HuH-7 (cell line): ENCODE measurements at regions not wholly inside any gene's neighbourhood (a gene's known extent, or its start where the extent isn't known, plus 50 kb on each side); places are given as distances from the start of the nearest gene placed in this dataset.
"Not testable (repeated sequence)": the region's sequence is repeated elsewhere in the genome, so short reads cannot be mapped to it uniquely, and the experiment has no call there.

Experiments used
- DNase-seq: peaks from one replicate; pipeline ENCODE4 v3.0.0; 2011; ENCODE audit warnings: low spot score

DNA sequence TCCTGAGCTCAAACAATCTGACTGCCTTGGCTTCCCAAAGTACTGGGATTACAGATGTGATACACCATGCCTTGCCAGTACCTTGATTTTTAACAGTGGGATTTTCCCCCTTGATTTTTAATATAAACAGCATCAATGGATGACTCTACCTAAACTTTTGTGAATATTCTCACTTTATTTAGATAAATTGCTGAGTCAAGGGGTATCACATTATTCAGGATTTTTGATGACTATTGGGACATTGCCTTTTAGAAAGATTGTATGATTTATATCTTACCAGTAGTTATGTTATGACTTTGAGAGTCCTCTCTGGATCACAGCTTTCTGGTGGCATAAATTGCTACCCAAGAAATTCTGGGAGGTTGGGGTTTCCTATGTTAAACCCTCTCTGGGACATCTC is 112.5 kb upstream of the SPAG17 start:
- no peak for DNase-seq

DNA sequence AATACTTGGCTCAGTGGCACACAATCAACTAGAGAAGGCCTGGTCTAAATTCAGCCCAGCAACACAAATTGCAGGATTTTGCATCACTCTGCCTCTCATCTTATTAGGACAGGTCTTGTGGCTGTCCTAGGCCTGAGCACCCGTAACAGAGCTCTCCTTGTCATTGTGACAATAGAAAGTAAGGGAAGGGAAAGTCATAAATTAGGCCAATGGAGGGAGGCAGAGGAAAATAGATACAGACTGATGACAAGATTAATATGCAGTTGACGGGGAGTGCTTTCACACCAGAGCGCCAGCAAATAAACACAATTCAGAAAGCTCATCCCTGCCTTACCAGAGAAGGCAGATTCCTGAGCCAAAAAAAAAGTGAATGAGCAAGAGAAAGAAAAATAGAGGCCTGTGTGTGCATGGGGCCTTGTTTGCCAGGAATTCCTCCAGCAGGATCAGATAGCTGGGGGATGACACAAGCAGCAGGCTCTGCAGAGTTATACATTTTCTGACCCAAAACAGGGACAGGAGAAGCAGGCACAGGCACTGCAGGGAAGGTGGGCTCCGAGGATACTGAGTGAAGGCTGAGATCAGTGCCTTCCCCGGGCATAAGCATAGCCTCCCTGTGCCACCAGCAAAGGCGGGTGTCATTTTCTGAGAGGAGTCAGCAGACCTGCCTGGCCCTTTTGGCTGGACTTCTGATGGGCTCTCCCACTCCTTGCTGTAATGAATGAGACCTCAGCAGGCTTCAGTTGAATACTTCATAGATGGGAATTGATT is 110.0 kb upstream of the SPAG17 start:
- no peak for DNase-seq

DNA sequence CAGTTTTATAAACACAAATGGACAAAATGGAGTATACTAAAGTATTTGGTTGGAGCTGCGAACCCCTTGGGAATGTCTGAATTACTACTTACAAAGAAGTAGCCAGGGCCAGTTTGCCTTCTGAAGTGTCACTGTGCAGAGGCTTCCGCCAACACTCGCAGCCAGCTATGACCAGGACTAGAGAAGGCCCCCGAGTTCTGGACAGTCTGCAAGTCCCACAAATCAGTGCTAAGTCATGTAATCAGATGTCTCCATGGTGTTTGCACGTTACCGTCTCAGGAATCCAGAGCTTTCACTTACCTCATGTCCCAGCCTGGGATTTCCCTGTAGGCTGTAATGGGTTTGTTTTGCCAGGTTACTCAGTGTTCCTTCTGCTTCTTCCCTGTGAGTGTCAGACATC is 106.6 kb upstream of the SPAG17 start:
- no peak for DNase-seq

DNA sequence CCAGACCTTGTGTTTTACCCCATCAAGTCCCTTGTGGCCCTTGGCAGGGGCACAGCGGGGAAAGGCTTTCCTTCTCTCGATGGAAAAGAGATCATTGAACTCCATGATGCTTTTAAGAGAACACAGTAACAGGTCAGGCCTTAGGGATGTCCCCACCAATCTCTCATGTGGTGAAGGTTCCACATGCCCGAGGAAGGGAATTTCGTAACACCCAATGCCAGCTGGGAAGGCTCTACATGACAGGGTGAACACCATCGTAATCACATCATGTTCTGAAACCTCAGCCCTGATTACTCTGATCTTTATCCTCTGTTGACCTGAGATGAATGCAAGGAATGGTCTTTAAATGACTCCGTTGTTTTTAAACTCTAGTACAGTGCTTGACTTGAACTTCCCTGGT is 105.5 kb upstream of the SPAG17 start:
- no peak for DNase-seq

DNA sequence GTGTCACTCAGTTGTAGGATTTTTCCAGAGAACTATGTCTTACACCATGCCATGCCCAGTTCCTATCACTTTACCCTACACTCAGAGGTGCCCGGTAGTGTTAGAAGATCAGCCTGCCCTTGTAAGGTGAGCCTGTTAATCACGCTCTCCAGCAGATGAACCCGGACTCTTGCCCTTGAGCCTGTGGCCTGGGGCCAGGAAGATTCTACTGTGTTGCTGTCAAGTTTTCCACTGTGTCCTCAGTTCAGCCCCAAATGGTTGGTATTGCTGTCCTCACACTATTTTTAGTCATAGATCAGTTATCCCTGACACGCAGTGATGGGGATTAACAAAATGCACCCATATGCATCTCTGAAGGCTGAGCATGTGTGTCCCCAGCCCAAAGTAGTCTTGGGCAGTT is 105.0 kb upstream of the SPAG17 start:
- DNase-seq = no peak

DNA sequence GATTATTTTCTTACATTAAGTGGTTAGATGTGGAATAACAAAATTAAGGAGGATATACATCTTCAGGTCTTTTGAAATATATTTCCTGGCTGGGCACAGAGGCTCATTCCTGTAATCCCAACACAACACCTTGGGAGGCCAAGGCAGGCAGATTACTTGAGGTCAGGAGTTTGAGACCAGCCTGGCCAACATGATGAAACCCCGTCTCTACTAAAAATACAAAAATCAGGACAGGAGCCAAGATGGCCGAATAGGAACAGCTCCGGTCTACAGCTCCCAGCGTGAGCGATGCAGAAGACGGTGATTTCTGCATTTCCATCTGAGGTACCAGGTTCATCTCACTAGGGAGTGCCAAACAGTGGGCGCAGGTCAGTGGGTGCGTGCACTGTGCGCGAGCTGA is 95.6 kb upstream of the SPAG17 start:
- DNase-seq = not testable (repeated sequence)

DNA sequence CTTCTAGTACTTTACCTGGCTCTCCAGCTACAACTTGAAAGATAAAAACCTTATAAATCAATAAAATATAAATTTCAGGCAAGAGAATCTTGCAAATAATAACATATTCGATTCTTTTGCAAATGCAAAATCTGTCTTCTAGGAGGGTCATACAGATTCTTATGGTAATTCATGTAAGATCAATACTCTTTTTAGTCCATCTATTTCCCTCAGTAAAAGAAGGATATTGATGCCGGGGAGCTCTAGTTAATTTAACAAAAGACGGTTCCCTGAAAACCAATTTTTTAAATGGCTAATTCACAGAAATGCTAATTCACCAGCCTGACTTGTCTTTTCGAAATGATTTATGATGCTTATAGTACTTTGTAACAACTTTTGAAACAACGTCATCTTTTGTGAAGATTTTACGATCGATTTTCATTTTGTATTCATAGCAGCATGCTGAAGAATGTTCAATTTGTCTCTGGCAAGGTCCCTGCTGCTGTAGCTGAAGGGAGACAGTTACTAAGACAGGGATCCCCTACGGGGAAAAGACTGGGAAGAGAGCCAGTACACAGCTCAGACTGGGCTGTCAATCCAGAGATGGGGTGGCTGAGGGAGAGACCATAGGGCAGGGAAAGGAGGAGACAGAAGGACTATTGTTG is 90.6 kb upstream of the SPAG17 start:
- DNase-seq = no peak

DNA sequence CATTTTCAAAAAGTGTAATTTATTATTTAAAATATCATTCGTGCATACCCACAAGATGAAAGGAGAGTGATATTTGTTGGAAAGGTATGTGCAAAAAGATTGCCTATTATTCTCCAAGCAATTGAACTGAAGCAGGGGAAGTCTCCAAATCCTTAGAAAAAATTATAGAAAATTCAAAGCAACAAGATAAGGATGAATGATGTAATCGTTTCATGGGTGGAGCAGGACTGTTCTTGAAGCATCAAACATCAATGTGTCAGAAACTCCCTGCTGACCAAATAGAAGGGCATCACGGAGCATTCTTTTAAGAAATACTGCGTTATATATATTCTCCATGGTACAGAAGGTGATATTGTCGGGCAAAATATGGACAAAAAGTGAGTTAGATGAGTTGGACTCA is 87.9 kb upstream of the SPAG17 start:
- no peak for DNase-seq

DNA sequence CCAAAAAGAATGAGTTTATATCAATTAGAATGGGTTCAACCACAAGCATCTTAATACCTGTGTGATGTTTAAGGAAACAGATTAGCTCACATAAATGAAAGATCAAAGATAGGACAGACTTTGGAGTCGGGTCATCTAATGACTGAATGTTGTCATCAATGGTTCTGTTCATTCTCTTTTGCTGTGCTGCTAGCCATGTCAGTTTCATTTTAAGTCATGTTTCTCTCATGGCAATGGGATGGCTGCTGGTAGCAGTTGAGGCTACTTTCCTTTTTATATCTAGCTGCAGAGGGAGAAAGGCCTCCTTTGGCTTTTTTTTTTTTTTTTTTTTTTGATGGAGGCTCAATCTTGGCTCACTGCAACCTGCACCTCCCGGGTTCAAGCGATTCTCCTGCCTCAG is 86.9 kb upstream of the SPAG17 start:
- no peak for DNase-seq

DNA sequence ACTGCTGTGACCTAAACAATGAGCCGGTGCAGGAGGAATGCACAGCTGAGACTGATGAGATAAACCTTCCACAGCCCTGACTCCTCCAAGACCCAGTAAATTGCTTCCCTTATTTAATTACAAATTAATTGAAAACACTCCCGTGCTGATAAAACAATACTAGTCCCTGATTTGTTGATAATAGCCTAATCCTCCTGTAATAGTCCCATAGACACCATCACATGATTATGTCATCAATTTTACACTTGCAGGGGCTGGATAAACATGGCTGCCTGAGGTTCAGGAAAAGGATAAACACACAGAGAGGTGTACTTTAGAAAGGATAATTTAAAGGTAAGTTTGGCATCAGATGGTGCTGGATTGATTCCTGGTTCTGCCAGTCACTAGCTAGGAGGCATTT is 84.6 kb upstream of the SPAG17 start:
- no peak for DNase-seq

DNA sequence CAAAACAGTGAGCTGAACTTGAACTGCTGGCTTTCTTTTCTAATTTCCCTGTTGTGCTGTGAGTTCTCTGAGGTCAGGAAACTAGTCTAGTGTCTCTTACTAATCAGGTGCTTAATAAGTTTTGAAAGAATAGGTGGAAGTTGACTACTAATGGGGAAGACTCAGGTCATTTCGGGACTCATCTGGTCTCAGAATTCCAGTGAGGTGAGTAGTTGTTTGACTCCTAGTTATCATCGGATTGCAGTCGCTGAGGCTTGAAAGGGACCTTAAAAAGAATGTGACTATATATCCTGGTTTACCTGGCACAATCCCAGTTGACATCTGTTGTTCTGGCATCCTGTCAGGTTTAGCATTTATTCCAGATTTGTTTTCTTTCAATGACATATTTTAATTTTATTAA is 81.4 kb upstream of the SPAG17 start:
- no peak for DNase-seq

DNA sequence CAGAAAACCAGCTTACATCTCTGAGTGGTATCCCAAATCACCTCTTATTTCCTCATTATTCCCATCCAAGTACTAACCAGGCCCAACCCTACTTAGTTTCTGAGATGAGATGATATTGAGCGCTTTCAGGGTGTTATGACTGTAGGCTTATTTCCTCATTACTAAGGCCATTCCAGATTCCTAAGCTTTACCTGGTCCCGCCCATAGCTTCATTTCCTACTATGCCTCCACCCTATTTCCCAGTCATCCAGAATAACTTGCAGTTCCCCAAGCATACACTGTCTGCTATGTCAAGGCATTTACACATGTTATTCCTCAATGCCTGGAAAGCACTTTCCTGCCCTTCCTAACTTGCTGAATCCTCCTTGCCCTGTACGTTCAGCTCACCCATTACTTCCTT is 79.3 kb upstream of the SPAG17 start:
- DNase-seq = no peak

DNA sequence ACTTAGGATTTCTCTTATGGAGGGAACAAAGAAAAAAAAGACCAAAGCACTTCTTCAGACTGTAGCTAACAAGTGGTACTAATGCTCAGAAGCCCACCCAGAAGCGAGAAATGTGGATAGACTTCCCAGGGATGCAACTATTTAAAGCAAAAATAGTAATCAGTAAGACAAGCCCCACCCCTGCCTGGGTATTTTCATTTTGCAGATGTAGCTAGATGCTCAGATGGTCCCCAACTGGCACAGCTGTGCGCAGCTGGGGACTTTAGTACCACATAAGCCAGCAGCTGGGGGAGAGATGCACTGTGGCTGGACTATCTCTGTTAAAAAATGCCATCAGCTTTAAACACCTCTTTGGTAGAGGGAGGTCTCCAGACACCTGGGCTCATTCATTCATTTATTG is 77.8 kb upstream of the SPAG17 start:
- DNase-seq = no peak

DNA sequence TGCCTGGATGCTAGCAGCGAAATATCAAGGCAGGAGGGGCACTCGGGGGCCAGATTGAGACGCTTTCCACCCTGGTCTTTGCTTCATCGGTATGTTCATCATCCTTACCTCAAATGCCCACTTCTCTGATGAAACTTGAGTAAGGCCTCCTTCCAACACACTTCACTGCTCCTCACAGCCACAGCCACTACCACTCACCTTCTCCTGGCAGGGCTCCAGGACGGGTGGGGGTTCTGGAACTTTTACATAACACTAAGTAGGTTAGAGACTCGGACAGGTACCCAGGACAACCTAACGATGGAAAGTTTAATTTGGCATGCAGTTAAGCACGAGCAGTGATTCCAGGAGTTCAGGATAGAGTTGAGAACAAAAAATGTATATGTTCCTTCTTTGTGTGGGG is 73.9 kb upstream of the SPAG17 start:
- no peak for DNase-seq

DNA sequence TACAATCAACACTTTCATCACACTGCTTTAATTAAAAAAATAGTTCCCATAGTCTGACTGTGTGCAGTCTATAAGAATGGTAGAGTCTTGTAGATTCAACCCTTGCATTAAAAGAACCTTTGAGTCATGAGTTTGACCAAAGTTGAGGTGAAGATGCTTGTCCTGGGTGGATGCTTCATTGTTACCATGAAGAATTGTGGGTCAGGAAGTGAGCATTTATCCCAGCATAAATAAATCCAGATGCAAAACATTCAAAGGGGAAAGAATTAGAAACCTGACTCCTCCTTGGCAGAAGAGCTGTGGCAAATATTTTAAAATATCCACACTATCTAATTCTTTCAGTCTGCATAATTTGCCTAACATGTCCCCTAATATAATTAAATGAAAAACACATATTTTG is 72.9 kb upstream of the SPAG17 start:
- DNase-seq = no peak

DNA sequence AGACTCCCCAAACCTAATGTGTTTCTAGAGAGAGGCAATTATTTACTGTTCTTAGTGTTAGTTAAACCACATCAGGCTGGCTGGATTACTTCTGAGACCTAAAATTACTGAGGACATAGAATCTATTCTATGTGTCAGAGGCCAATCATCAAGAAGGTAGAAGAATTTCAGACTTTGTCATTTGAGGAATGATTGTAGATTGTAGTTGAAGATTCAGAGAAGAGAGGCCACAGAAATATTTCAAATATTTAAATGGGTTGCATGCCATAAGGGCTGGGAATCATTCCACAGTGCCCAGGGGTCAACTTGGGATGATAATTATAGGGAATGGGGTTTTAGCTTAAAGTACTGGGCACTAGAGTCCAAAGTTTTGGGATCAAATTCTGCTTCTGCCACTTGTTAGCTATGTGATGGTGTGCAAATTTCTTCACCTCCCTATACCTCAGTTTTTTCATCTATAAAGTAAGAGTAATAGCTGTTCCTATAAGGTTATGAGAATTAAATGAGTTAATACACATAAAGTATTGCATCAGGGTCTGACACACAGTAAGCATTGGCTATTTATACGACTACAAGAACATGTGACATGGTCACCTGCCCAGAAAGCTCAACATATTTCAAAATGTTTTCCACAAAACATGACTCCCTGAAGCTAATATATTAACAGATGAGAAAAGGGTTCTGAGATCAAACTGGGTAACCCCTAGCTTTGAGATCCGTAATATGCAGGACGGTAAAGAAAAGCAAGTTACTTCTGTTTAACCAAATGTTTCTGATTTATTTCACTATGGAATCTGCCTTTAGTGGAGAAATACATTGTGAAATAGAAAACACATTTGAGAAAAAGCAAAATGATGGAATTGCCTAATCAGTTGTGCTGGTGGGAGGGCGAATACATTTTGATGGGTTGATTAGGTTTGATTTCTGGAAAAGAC is 69.7 kb upstream of the SPAG17 start:
- no peak for DNase-seq

DNA sequence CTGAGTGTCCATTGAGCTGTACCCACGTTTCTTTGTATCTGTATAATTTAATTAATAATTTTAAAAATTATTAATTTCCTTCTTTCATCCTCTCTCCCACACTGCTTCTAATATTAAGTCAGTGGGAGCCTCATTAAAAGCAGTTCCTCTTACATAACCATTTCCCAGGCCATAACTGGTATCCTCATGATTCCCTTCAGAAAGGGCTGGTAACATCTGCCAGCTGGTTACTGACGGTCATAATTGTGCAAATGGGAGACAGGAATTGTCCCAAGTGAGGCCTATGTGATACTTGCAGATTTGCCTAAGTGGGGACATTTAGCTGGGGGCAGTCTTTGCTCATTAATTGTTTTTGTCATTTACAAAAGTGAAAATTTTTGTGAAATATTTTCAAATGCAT is 69.0 kb upstream of the SPAG17 start:
- no peak for DNase-seq

DNA sequence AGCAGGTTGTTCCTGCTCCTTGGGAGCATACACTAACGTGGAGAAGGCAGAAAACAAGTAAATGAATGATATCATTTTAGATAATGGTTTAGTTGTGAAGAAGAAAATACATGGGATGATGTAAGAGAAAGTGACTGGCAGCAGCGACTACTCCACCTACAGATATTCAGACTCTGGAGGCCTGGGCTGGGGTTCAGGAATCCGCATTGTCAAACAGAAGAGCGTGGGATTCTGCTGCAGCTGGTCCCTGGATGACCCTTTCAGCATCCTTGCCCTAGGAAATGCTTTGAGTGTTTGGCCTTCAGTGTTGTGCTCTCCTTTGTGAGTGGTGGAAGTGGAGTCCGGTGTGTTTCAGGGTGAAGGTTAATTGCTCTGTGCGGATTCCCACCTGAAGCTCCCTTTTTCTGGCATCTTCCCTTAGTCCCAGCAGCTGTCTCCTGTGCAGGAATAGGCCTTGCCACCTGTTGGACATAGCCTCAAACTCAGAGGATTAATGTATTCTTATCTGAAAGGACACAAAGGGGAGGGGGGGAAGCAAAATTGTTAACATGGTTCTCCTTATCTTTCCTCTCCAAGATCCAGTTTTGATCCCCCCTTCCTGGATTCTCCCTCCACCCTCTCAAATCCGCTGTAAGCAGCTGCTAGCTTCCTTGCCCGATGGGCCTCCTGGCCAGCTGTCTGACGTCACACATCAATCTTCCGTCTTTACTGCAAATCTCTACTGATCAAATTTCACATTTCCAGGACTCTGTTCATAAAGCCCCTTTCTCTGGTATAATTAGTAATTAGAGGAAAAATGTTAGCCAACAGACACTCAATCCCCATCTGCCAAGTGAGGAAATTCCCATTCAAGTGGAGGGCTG is 68.3 kb upstream of the SPAG17 start:
- DNase-seq = no peak

DNA sequence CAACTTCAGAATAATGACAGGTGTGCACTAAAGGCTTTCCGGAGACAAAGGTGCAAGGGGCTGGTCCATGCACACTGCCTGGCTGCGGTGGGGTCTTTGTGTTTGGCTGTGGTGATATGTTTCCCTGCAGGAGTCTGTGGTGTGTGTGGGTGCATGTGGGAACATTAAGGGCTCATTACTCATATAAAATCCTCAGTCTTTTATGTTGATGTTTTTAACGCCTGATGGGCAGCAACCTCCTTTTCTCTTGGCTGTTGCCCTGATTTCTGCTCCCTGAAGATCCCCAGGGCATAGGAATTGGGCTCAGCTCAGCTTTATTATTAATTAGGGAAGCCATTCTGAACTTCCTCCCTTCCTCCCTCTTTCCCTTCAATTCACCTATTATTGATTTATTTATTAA is 67.6 kb upstream of the SPAG17 start:
- DNase-seq = no peak

DNA sequence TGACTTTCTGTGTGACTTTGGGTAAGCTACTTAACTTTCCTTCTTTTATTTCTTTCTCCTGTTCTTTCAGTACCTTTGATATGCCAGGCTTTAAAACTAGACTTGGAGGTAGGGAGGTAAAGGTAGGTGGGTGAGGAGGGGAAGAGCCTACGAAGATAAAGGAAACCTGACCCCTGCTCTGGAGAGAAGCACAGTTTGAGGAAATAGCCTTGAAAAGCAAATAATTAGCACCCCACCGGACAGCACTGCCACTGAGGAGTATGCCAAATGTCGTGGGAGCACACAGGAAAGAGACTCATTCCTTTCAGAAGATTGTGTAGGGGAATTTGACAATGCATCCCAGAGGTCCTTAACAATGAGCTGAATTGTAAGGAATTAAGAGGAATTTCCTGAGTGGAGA is 65.2 kb upstream of the SPAG17 start:
- DNase-seq = no peak

DNA sequence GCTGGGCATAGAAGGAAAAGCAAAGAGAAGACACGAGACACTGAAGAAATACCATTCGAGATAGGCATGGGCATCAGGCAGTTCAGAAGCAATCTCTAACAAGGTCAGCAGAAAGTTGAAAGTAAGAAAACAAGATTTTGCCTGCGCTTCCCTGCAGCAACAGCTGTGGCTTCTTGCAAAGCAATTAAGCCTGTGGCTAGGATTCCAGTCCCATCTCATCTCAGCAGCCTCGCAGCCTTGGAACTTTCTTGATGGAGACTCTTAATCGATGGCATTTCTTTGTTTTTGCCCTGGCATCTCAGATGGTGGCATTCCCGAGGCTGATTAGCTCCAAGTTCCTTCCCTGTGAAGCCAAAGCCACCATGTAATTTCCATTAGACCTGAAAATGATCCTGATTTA is 64.6 kb upstream of the SPAG17 start:
- no peak for DNase-seq

DNA sequence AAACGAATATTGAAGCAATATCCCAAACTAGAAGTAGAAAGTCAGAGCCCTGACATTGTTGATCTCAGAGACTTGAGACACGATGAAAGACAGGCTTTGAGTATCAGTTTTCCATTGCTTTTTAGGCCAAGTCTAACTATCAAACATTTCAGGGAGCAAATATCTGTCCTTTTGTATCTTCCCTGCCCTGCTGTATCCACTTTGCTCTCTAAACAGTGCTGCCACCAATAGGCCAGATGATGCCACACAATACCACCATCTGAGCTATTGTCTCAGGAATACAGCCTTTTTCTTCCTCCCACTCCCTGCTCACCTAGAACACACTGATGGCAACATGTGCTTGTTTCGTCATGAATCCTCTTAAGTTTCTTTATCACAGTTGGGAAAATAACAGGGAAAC is 62.6 kb upstream of the SPAG17 start:
- DNase-seq = peak; percentile 4
